T47D (cell line): ENCODE measurements at regions not wholly inside any gene's neighbourhood (a gene's known extent, or its start where the extent isn't known, plus 50 kb on each side); places are given as distances from the start of the nearest gene placed in this dataset.
A peak's percentile ranks its signal among the peaks of the same experiment; 100 is the strongest.

Experiments used
- DNase-seq, 2 experiments: peaks; one replicate each; pipeline versions ENCODE4 v3.0.0 to v3.0.0-alpha.2; 2011 to 2012; ENCODE audit warnings: low read depth in 1 of 2, low spot score in 1 of 2
- JUND ChIP-seq: IDR thresholded peaks from 2 replicates; pipeline ENCODE4 v1.6.1; 2012; ENCODE audit warnings: low read depth
- in situ Hi-C: cut with HindIII; loops from 2 replicates; pipeline ENCODE4 v1.10.0; 2016; ENCODE audit warnings: low sequenced_read_pairs, low pct_unique_long_range_greater_than_20kb

- no peak for TF ChIP-seq JUND
- no peak for DNase-seq
- in situ Hi-C loops: no loop called here
Measured at GRCh38 chr7:130829415-130829814, 95.4 kb upstream of the KLF14 start.

DNA sequence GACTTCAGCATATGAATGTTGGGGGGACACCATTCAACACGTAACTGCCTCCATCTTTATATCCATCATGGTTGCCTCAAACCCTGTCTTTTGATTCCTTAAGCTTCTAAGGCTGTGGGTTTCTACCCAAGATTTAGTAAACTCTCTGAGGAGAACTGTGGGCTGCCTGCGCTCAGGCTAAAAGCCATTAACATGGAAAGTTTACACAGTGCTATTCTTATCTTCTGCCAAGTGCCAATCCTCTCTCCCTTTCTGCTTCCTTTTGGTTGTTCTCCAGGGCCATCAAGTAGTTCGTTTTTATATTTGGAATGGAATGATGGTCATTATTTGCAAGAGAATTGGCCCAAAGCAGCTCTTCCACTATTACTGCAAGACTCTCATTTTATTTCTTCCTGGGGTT is 97.3 kb upstream of the KLF14 start:
- no peak for DNase-seq
- in situ Hi-C loops: no loop called here
- no peak for TF ChIP-seq JUND

- in situ Hi-C loops: no loop called here
- no peak for TF ChIP-seq JUND
- DNase-seq: peak; percentile 9 to 45
Measured at GRCh38 chr7:130831817-130832481, 97.9 kb upstream of the KLF14 start.

DNA sequence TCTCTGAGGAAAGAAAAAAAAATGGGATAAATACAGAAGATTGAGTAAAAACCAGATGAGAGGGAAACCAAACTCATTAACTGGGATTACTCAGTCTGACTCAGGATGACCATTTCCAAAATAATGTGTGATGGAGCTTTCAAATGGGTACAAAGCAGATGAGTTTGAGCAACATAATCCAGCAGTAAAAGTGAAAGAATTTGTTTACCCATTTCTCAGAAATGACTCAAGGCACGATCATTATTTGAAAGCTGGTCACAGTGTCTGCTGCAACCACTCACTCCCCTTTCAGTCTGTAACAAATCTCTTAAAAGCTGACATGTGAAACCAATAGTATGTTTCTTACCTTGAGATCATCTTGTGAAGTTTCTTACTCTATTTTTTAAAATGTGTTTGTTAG is 104.7 kb upstream of the KLF14 start:
- in situ Hi-C loops: no loop called here
- TF ChIP-seq JUND: no peak
- DNase-seq: no peak

DNA sequence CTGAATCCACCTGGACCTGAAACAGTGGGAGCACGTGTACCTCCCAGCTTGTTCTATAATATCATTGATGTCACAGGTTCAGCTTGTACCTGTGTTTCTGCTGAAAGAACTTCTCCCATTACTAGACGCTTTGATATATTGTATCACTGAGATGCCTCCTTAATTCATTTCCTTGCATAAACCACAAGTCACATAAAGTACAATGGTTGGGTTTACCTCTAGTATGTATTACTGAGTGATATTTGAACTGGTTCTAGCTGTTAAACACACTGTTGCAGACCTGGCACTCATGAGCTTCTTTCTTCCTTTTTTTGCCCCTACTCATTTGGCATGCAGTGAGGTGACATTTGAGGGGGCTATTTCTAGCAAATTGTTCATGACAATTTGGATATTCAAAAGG is 106.6 kb upstream of the KLF14 start:
- TF ChIP-seq JUND: no peak
- in situ Hi-C loops: no loop called here
- DNase-seq: no peak

GRCh38 chr7:130841416-130841815 is 107.4 kb upstream of the KLF14 start:
- TF ChIP-seq JUND: no peak
- no peak for DNase-seq

DNA sequence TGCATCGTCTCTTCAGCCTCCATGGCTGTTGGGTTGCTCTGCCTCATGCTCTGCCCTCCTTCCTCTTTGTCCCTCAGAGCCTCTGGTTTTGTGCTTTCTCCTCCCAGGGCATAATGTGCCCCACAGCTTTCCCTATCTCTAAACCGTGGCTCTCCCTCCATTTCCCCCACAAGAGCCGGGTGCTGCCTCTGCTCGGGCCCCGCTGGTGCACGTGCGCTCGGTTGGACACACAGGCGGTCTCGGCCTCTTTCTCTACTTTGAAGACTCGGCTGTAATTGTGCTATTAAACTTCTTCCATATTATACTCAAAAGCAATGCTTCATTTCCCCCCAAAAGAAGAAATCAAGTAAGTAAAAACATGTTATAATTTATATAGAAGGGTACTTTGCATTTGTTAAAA is 109.7 kb upstream of the KLF14 start:
- in situ Hi-C loops: no loop called here
- no peak for DNase-seq
- no peak for TF ChIP-seq JUND

More at GRCh38 chr7:130841416-130841815, 107.4 kb upstream of the KLF14 start:
- in situ Hi-C loops: no loop called here

DNA sequence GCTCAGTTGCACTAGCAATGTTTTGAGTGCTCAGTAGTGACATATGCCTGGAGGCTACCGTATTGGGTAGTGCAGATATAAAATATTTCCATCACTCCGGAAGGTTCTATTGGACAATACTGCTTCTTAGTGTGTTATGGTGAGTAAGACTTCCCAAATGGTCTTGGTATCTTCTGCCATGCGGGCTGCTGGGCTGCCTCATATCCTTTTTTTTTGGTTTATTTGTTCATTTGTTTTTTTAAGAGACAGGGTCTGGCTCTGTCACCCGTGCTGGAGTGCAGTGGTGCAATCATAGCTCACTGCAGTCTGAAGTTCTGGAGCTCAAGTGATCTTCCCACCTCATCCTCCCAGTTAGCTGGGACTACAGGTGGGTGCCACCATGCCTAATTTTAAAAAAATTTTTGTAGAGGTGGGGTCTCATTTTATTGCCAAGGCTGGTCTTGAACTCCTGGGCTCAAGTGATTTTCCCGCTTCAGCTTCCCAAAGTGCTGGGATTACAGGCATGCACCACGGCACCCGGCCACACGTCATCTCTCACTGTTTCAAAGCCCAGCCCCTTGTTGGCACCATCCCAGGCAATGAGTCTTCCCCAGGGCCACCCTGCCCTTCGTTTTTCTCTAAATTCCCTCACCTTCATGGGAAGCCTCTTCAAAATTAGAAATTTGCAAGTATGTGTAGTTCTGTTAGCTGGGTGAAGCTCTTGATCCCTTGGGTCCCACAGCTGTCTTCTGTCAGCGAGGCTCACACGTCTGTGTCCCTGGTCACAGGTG is 111.0 kb upstream of the KLF14 start:
- DNase-seq: no peak
- in situ Hi-C loops: no loop called here
- no peak for TF ChIP-seq JUND

- DNase-seq: no peak
- in situ Hi-C loops: no loop called here
- no peak for TF ChIP-seq JUND
Measured at GRCh38 chr7:130845581-130846085, 111.6 kb upstream of the KLF14 start.

DNA sequence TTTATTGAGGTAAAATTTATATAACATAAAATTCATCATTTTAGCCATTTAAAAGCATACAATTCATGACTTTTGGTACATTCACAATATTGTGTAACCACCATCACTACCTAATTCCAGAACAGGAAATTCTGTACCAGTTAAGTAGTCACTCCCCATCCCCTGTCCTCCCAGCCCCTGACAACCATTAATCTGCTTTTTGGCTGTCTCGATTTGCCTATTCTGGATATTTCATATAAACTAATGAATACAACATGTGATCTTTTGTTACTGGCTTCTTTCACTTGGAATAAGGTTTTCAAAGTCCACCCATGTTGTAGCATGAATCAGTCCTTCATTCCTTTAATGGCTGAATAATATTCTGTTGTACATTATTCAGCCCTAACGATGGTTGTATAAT is 115.6 kb upstream of the KLF14 start:
- in situ Hi-C loops: no loop called here
- no peak for DNase-seq
- TF ChIP-seq JUND: no peak

DNA sequence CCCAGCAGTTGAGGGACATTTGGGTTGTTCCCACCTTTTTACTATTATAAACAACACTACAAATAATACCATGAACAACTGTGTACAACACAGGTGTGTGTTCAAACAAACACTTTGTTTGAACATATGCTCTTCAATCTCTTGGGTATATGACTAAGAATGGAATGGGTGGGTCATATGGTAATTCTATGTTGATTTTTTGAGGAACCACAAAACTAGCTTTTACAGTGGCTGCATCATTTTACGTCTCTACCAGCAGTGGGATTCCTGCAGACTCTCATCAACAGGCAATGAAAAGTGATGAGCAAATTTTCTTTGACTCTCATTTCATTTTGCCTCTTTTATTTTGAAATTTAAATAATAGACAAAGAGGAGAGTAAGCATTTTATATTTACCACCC is 116.9 kb upstream of the KLF14 start:
- DNase-seq: no peak
- in situ Hi-C loops: no loop called here
- no peak for TF ChIP-seq JUND

DNA sequence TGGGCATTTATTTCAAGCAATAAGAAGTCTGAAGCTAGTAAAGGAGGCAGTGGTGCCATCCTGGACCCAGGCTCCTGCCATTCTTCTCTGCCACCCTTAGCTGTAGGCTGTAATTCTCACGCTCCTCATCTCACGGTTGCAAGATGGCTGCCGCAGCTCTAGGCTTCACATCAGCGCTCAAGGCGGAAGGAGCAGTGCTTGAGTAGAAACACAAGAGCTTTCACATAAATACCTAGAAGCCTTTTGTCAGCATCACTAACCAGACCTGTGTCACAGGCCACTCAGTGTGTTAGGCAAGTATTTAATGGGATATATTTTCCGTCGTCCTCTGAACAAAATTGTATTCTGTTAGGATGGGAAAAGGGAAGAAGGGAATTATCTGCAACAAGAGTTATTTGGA is 118.9 kb upstream of the KLF14 start:
- no peak for DNase-seq
- in situ Hi-C loops: no loop called here
- no peak for TF ChIP-seq JUND

DNA sequence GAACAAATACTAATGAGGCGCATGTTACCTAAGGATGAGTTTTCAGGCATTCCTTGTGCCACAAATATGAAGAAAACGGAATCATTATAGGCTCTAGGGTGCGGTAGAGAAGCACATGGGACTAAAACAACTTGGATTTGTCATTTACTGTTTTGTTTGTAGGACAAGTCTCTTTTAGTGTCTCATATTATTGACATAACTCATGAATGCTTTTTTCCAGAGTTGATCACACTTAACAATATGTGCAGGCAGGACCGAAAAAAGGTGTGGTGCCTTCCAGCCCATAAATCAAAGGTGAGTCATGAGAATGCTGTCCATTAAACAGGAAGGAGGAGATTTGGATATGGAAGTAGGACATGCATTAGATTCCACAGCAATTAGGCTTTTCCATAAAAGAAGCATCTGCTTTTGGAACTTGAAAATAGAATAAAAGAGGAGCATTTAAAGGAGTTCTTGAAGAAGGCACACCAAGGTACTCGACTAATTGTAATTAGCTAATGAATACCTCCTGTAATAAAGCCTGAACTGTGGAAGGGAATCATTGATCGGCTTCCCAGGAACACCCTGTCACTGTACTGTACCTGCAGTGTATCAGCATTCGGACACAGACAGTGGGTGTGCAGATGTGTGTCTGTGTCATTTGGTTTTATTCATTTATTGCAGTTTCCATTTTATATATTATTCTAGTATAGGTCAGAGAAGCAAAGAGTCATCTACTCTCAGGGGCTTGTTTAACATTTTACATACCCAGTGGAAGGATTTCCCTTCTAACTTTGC is 119.7 kb upstream of the KLF14 start:
- no peak for TF ChIP-seq JUND
- DNase-seq: peak in 1 of 2 experiments; percentile 5
- in situ Hi-C loops: no loop called here
